HK-2 (cell line): ENCODE measurements at regions not wholly inside any gene's neighbourhood (a gene's known extent, or its start where the extent isn't known, plus 50 kb on each side); places are given as distances from the start of the nearest gene placed in this dataset.
A peak's percentile ranks its signal among the peaks of the same experiment; 100 is the strongest.
"Not testable (repeated sequence)": the region's sequence is repeated elsewhere in the genome, so short reads cannot be mapped to it uniquely, and the experiment has no call there.

Source experiments
- DNase-seq: peaks from one replicate; pipeline ENCODE4 v3.0.0-alpha.2; 2018; ENCODE audit not compliant: unreplicated experiment

- DNase-seq = no peak
Measured at GRCh38 chr4:27360790-27361267, 500.2 kb downstream of the STIM2 start.

DNA sequence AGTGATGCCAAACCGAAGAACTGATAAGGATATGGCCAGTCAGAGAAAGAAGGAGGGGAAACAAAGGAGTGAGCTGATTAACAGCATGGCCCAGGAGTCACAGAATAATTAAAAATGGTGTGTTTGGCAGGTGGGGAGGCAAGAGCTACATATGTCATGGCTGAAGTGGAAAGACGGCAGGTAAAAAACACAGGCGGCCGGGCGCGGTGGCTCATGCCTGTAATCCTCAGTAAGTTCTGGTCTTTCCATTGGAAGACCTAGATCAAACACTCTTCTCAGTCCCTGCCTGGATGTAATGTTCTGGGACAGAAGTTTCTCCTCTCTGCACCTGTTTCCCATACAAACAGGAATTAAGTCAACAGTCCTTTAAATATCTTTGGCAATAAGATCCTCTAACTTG lies 503.9 kb downstream of the STIM2 start:
- no peak for DNase-seq

- DNase-seq = no peak
Measured at GRCh38 chr4:27366104-27366823, 505.6 kb downstream of the STIM2 start.

DNA sequence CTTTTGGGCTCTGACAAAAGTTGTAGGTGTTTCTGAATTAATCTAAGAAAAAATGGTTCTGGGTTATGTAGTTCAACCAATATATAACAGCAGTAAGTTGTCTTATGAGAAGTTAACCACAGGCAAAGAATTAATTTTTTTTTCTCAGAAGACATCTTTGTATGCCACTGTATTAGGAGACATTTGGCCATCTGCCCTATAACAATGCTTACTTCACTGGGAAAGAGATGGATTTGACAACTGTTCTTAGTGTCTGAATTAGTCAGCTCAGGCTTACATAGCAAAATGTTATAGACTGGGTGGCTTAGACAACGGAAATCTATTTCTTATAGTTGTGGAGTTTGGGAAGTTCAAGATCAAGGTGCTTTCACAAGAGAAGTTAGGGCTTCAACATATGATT lies 508.1 kb downstream of the STIM2 start:
- no peak for DNase-seq

GRCh38 chr4:27381815-27382214 lies 521.2 kb downstream of the STIM2 start:
- DNase-seq = no peak

- DNase-seq = no peak
Measured at GRCh38 chr4:27387711-27388110, 527.1 kb downstream of the STIM2 start.

GRCh38 chr4:27397886-27398285 lies 537.2 kb downstream of the STIM2 start:
- DNase-seq = no peak

GRCh38 chr4:27398631-27399310 lies 538.1 kb downstream of the STIM2 start:
- DNase-seq = no peak

DNA sequence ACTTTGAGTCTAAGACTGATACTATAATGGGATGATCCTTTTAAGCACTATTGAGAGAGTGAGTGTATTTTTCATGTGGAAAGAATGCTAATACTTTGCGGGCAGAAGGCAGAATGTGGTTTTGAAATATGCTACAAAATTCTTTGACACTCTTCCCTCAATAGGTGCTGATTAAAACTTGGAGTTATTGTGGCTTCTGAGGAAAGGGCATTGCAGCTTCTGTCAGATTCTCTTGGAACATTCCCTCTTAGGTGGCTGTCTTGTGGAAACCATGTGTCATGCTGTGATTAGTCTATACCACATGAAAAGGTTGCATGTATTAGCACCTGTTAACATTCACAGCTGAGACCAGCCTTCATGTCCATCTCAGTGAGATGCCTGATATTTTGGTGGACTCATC lies 547.0 kb downstream of the STIM2 start:
- no peak for DNase-seq

- DNase-seq = no peak
Measured at GRCh38 chr4:27412613-27413012, 552.0 kb downstream of the STIM2 start.

DNA sequence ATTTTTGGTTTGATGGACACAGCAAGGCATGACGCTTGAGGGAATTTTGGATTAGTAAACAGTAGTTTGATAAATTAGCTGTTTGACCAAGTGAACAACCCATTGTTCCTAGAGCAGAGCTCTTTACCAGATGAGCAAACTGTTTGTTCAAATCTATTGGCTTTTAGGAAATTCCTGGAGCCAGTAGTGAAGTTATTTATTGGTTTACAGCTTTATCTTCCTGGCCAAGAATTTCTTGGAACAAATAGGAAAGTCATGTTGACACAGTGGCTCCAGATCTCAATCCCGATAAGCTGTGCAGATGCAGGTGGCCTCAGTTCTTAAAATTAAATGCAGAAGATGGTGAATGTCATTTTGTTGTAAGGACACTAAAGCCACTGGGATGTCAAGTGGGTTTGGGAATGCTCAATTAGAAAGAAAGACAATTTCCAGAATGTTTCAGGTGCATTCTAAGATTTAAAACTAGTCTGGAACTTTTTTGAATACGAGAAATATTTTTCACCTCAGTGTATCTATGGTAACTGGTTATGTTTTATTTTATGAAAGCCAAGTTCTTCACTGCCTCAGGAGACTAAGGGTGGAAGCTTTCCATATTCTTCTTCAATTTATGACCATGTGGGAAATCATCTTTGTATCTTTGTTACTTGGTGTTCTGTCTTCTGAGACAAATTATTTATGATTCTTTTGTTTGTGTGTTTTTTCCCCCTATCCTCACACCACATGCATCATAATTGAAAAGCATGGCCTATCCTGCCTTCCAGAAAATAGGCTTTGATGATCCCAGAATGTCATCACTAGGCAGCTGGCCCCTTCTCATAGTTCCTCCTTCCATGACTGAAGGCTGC lies 554.5 kb downstream of the STIM2 start:
- DNase-seq = no peak

DNA sequence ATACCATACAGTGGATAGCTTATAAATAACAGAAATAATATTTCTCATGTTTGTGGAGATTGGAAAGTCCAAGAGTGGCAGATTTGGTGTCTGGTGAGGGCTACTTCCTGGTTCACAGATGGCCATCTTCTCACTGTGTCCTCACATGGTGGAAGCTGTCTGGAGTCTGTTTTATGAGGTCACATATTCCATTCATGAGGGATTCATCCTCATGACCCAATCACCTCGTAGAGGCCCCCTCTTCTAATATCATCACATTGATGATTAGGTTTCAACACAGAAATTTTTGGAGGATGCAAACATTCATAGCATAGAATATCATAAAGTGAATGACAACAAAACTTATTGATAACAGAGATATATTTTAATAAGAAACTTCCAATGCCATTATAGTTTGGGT lies 568.0 kb downstream of the STIM2 start:
- DNase-seq = no peak

GRCh38 chr4:27429364-27429871 lies 568.8 kb downstream of the STIM2 start:
- DNase-seq = no peak

- DNase-seq = no peak
Measured at GRCh38 chr4:27442146-27442545, 581.5 kb downstream of the STIM2 start.

DNA sequence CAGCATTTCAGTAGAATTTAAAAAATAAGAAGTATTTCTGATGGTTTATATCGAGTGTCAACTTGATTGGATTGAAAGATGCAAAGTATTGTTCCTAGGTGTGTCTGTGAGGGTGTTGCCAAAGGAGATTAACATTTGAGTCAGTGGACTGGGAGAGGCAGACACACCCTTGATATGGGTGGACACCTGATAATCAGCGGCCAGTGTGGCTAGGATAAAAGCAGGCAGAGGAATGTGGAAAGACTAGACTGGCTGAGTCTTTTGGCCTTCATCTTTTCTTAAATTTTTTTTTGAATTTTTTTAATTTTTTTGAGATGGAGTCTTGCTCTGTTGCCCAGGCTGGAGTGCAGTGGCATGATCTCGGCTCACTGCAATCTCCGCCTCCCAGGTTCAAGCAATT lies 582.0 kb downstream of the STIM2 start:
- not testable (repeated sequence) for DNase-seq

DNA sequence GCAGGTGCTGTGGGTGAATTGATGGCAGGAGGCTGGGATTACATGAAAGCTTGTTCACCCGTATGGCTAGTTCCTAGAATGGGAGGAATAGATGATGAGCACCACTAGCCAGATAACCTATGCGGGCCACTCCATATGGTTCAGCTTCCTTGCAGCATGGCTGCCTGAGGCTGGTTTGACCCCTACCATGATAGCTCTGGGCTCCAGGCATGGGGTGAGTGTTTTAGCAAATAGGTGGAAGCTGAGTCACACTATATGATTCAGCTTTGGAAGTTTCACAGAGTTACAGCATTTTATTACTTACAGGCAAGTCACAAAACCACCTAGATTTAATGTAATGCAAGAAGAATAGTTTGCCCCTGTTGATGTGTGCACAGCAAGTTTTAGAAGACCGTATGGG lies 603.2 kb downstream of the STIM2 start:
- DNase-seq = peak; percentile 5

- no peak for DNase-seq
Measured at GRCh38 chr4:27467351-27467750, 606.7 kb downstream of the STIM2 start.

GRCh38 chr4:27472364-27472763 lies 611.7 kb downstream of the STIM2 start:
- no peak for DNase-seq

GRCh38 chr4:27474691-27475090 lies 614.0 kb downstream of the STIM2 start:
- DNase-seq = no peak

GRCh38 chr4:27484216-27484615 lies 623.6 kb downstream of the STIM2 start:
- no peak for DNase-seq

DNA sequence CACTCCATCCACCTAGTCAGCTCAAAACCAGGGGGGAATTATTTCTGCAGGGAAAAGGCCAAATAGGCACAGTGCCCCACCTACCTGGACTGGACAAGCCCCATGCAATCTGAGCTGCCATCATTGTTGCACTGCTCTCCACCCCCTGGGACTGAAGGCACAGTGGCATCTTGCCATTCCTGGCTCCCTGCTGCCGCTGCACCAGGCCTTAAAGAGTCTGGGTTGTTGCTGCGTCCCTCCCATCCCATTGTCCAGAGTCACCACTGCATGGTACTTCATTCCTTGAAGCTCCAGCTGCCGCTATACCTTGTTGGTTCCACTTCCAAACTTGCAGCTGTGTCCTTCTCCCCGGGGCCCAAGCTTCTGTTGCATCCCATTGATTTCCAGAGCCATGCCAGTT lies 629.7 kb downstream of the STIM2 start:
- DNase-seq = no peak

DNA sequence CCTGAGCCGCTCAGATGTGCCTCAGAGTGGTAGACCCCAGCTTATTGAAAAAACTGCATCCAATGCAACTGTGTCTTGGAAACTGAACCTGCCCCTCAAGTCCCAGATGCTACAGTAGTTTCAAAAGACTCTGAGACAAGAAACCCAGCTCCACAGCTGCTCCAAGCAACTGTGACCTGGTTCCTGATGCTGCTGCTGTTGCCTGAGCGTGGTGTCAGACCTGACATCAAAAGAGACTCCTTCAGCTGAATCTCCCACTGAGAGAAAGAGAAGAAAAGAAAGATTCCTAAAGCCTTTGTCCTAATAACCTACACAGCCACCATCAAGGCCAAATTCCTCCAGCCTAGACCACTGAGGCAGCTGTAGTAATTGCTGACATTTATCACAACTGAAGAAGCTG lies 630.1 kb downstream of the STIM2 start:
- no peak for DNase-seq
